CD4-positive, alpha-beta T cell treated with Interleukin-17A for 4 hours (primary cell): ENCODE measurements at regions not wholly inside any gene's neighbourhood (a gene's known extent, or its start where the extent isn't known, plus 50 kb on each side); places are given as distances from the start of the nearest gene placed in this dataset.
"Not testable (repeated sequence)": the region's sequence is repeated elsewhere in the genome, so short reads cannot be mapped to it uniquely, and the experiment has no call there.

Experiments
- DNase-seq: peaks from one replicate; pipeline ENCODE4 v3.0.0-alpha.2; 2020; ENCODE audit warnings: mixed read lengths

DNA sequence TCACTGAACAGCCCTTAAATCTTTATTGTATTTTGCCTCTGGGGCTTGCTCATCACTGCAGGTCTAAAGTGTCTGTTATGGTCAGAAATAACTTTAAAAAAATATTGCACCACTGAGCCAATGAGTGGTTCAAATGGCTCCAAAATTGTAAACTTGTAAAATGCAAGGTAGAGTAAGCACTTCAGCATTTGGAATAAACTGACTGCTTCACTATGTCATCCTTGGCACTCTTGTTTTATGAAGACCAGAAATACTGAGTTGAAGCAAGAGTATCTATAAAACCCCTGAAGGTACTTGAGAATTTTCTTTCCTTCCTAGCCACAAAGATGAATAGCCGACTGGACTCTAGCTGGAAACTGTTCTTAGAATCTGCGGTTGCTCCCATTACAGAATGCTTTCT lies 390.3 kb upstream of the DPH6 start:
- no peak for DNase-seq

DNA sequence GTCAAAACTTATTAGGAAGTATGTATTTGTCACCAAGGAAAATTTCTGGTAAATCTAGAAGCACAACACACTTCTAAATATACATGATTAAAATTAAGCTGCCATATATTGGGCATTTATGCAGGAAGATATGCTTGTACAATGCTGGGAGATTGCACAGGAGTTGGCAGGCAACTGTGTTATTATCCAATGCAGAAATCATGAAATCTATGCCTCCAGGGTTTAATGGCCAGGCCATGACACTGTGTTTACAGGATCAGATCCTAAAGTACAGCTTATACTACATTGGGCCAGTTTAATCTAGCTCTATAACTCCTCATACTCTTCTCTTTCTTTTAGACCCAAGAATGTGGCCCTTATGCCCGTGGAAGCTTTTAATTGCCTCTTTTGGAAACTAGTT lies 391.4 kb upstream of the DPH6 start:
- DNase-seq = no peak

DNA sequence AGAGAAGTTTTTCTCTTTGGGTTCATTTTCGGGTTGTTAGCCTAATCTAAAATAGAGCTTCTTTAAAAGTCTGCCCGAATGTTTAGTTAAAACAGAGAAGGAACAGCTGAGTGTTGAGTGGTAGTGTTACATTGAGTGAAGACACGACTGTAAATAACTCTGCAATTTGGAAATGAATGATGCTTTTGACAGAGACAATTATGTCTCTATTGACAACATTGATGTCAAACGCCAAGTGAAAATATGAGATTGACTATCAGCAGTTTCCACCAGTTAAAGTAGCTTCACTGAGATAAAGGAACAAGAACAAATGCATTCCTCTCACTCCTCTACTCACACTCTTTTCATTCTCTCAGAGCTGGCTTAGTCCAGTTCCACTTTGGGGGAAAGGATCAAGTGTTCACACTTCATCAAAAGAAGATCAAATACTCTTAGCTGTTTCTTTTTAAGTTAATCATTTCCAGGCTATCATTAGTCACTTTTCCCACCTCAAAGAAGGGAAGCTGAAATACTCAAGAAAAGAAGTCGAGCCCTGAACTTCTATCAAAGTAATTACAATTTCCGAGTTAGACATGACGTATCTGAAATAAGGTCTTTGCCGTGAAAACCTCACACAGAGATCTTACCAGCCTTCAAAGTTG lies 399.1 kb upstream of the DPH6 start:
- no peak for DNase-seq

DNA sequence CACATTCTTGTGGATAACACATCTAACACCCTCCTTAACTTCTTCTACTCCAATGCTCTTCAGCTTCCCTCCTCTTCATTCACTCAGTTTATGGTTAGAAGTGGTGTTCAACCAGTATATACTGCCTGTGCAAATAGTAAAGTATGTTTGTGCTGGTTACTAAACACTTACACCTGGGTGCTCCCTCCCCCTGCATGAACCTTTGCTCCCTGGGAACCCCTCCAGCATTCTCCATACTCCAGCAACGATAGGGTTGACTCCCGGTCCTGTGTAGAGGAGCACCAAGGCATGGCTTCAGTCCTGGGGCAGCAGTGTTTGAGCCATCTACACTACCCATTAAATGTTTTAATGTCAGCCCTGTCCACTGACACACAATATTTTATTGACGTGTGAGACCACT lies 407.5 kb upstream of the DPH6 start:
- no peak for DNase-seq

DNA sequence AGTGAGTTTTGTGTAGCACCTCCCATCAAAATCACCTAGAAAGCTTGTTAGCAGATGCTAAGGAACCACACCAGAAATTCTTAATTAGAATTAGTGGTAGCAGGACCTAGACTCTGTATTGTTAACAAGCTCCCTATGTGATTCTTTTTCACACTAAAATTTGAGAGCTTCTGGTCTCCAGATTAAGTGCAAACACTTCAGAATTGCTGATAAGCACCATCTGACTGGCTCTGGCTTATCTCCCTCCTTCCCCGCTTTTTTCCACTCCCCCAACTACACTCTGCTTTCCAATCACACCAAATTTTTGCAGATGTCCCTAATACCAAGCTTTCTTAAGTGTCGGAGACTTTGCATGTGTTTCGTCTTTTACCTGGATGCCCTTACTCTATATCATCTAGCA lies 410.1 kb upstream of the DPH6 start:
- DNase-seq = no peak

DNA sequence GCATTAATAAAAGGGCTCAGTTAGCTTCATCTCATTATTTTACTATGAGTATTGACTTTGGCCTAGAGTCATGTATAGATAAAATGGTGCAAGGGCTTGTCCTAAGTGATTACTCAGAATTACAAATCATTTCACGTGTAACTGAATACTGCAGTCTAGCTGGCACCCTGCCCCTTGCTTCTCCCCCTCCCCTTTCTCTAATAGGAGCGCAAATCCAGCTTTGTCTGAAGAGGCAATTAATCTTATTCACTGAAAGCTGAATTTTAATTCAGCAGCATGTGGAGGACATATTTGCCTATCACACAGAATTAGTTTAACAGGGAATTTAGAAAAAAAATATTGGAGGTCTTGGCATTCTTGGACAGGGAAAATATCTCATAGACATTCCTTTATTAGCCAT lies 412.1 kb upstream of the DPH6 start:
- no peak for DNase-seq

DNA sequence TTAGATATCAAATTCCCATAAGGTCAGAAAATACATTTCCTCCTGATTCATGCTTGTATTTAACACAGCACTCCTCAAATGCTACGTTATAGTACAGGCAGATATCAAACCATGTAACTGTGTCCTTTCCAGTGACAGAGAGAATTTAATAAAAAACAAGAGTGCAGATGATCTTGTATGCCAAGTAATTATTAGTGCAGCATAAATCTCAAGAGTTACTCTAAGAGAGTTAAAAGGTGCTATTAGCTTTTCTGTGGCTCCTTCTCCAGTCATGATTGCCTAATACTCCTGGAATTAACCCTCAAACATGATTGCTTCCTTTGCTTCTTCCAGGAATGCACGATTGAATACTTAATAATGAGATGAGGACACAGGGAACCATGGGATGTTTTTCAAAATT lies 413.0 kb upstream of the DPH6 start:
- no peak for DNase-seq

DNA sequence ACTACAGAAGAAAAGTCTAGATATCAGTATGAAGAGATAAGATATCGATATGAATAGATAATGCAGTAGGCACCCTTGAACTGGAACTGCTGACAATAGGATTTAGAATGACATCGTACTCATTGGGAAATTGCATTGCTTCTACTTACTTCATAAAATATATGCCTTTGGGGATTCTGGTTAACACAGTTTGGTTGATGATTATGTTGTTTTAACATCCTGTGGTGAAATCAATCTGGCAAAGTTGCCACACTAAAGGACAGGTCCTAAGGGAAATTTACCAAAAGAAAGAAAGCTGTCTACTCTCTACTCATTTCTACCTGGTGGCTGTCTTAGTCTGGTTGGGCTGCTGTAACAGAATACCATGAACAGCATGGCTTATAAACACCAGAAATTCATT lies 417.4 kb upstream of the DPH6 start:
- no peak for DNase-seq

DNA sequence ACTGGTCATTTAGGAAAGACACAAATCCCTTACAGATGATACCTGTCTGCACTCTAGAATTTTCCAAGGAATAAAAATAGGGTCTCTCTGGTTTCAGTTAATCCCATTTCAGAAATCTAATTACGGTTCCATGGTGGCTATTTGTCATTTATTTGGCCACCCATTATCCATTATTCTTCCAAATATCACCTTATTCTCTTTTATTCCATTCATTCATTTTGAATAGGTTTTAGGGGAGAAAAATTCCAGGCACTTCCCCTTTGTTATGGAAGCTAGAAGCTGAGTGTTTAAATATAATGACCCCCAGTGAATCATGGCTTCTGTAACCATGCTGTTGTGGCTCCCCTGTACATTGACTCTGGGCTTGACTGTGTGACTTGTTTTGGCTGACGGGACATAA lies 420.8 kb upstream of the DPH6 start:
- DNase-seq = no peak

DNA sequence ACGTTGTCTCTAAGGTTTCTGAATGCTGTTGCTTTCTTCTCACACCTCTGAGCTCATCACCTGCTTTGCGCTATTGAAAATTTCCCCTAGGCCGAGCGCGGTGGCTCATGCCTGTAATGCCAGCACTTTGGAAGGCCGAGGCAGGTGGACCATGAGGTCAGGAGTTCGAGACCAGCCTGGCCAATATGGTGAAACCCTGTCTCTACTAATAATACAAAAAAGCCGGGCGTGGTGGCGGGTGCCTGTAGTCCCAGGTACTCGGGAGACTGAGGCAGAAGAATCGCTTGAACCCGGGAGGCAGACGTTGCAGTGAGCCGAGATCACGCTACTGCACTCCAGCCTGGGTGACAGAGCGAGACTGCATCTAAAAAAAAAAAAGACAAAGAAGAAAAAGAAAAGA lies 422.0 kb upstream of the DPH6 start:
- not testable (repeated sequence) for DNase-seq

DNA sequence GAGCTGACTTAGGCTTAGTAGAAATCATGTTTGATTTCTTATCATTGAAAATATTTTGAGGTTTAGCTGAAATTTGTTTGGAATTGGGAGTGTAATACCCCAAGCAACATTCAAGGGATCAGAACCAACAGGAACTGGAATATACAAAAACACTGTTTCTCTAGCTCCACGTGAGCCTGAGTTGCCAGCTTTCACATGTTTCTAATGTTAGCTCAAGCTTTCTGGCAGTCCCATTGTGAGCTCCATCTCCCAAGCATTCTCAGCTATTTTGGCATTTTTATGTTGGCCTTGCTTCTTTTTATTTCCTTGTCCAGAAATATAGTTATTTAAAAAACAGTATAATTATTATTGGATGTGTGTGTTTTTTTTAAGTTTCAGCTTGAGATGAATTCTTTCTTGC lies 427.1 kb upstream of the DPH6 start:
- no peak for DNase-seq

DNA sequence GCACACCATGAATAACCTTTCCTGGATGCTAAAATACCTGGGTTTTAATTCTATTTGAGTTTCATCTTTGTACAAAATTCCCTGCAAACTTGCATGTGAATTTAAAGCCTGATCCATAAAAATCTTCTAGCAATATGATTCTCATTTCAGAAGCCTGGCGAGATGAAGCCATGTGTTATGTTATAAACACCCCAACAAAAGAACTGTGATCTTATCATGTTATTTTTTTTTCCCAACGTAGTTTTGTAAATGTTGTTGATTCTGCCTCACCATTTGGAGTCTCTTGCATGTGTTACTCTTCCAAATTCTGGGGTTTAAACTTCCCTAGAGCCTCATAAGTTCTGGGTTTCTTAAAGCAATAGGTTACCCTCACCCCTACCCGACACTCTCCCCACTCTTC lies 428.1 kb upstream of the DPH6 start:
- no peak for DNase-seq

DNA sequence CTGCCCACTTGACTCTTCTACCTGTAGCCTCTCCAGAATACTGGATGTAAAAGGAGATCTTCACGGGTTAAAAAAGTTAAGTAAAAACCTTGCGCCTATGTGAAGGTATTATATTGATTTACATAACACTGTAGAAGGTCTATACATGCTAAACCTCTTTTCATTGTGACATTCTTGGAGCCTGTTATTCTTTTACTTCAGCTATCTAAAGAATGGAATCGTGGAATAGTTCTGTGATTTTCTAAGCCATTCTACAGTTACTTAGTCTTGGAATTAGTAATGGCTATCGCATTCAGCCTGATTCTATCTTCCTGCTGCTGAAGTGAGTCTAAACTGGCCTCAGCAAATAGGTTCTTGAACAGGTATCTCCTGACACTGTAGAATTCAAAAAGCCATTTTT lies 430.0 kb upstream of the DPH6 start:
- no peak for DNase-seq

DNA sequence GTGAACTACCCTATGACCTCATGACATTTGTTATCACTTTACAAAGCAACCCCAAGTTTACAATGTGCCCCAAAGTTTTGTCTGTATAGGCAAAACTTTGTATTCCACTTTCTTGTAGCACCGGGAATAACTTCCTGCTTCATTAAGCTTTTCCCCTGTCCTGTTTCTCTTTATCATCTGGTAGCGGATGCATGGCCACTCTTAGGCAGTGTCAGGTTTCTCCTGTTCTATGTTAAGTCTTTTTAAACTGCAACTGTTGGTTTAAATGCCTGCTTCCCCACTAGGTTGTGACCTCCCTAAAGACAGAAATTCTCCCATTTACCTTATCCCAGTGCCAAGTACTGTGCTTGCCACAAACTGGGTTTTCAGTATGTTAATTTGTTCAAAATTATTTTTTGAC lies 433.6 kb upstream of the DPH6 start:
- no peak for DNase-seq

DNA sequence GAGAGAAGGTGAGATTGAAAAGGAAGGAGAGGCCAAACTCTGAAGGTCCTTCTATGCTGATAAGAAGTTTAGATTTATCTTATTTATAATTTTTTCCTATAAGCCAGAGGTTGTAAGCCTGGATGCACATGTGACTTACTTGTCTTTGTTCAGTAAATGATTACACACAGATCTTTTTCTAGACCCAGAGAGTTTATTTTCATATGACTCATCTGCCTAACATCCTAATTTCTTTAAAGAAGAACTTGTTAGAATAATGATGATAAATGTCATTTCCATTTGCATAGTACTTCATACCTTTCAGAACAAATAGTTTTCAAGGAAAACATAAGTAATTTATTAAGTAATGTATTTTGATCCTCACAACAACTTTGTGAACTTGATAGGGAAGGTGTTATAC lies 434.8 kb upstream of the DPH6 start:
- no peak for DNase-seq

DNA sequence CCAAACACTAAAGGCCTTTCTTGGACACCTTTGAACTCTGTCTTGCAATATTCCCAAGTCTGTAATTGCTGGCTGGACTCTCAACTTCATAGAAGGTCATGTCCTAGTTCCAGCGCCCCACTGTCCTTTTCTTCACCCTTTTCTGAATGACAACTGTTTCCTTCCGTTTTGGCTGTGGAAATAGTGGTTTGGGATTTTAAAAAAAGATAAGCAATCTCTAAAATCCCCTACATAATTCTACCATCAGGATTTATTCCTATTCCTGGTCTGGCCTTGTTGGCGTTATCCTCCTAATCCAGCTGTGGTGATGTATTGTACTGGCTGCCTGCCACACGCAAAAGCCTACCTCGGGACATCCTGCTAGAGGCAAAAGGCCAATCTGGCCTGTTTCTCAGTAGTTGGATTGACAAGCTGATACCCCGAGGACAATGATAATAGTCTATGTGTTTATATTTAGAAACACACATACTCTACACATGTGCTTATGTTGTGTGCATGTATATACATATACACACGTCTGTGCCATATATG lies 440.3 kb upstream of the DPH6 start:
- no peak for DNase-seq

DNA sequence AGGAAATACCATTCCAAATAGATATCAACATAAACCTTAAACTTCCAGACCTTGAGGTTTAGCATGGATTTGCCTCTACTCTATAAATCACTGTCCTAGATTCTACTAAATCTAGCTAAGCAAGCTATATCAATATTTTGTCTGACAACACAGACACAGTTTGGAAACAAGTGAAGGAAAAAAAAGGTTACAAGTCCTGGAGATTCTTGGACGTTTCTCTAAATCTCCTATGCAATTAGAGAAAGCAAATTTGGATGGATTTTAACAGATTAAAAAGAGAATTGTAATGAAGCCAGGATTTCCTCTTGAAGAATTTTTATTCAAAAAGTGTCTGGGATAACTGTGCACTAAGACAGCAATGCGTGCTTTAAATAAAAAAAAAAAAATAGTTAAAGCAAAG lies 441.1 kb upstream of the DPH6 start:
- no peak for DNase-seq

DNA sequence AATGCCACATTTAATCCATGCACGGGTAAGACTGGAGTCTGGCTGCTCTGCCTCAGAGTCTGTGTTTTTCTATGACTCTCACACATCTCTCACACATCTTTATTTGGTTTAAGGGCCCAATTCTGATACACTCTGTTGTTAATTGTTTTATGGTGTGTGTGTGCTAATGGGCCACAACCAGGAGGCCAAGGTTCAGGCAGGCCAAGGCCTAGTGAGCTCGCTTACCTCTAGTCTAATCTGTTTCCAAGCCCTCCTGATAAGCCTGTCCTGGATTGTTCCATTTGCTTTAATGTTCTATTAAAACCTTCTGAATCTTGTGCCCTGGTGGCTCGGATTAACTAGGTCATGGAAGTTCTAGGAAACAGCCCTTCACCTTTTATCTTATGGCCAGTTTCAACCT lies 445.4 kb upstream of the DPH6 start:
- DNase-seq = no peak

DNA sequence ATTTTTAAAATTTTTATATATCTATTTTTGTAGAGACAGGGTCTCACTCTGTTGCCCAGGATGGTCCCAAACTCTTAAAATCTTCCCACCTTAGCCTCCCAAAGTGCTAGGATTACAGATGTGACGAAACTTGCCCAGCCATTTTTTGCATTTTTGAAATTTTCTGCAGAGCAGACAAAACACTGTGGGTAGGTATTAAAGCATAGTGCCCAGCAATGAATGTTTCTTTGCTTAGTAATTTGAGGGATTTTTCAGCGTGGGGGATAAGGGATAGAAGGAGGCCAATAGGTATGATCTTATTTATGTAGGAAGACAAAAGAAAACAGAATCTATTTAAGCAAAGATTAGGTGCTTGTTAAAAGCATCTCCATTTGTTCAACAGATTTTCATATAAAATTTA lies 446.8 kb upstream of the DPH6 start:
- no peak for DNase-seq

DNA sequence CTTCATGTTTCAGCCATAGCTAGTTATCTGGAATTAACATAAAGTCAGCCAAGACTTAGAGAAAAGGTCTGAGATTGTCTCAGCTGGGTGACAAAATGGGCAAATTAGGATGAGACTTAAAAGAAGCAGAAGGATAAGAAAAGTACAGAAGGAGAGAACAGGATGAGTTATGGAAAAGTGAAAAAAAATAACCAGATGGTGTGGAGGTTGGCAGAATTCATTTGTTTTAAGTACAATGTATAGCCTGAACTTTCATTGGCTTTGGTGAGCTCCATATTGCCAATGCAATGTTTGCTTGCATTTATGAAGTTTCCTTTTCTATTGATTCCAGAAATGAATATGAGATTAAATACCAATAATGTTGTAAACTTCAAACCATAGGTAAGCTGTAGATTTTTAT lies 447.2 kb upstream of the DPH6 start:
- no peak for DNase-seq

DNA sequence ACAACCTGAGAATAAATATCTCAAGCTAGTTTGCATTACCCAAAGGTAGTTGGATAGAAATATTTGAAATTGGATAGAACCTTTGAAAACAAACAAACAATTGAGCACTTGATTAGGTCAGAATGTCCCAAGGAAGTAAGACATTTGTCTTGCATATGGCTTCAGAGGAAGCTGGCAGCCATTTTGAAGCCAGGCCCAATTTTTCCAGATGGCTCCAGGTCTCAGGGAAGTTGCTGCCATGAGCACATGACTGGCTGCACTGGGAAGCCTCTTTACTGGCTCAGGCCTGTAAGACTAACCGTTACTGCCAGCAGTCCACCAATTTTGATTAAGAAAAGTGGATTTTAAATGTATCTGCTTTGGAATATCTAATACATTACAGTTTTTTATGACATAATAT lies 448.9 kb upstream of the DPH6 start:
- DNase-seq = no peak

DNA sequence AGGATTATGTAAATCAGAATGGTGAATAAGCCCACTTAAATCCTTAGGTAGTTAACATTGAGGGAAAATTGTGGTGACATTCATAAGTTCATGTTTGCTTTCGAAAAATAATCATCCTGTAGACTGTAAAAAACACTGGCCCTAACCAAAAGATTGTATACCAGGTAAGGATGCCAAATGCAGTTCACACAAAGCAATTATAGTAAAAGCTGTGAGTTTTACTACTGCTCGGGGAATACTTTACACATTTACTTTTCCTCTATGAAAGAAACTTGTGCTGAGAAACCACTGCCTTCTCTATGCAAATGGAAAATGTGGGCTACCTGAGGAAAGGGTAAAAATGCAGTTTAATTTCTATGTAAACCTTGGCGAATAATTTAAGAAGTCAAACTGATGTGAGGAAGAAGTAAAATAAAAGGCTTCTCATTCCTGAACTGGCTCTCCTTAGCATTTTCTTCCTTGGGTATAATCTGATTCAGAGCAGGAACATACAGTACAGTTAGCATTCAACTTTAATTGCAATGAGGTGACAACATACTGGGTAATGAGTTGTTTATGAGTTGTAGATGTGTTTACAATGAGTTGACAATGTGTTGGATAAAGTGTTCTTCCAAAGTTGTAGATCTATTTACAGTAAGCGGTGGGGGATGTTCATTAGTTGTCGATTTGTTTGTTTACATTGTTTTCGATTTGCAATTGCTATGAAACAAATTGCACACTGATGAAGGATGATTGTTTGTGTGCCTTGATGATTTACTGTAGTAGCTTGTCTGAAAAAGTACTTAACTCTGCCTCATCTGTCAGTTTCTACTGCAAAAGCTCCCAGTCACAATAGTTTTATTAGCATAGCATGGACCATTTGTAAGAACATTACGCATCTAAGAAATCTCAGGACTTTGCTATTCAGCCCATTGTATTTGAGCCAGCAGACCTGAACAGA lies 453.0 kb upstream of the DPH6 start:
- DNase-seq = no peak

DNA sequence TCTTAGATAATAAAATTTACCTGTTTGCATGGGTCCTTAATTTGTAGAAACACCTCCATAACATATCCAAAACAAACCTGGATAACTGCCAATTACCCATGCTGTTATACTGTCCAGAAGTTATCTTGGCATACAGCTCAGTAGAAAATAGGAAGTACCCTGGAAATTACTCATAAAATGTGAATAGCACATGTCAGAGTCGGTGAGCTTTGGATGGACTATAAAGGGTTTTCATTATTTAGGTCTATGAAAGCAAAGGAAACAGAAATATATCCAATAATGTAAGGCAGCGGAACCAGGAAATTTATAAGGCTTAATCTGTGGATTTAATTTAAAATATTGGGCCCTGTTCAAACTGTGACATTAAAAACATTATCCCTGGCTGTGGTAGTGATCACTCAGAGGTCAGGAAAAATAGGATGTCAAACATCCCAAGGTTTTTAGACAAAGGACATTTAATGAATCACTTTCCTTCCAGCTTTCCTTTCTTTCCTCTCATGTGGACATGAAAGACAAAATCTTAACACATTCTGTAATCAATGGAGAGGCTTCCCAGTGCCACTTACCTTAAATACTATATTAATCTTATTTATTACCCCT lies 459.0 kb upstream of the DPH6 start:
- no peak for DNase-seq

DNA sequence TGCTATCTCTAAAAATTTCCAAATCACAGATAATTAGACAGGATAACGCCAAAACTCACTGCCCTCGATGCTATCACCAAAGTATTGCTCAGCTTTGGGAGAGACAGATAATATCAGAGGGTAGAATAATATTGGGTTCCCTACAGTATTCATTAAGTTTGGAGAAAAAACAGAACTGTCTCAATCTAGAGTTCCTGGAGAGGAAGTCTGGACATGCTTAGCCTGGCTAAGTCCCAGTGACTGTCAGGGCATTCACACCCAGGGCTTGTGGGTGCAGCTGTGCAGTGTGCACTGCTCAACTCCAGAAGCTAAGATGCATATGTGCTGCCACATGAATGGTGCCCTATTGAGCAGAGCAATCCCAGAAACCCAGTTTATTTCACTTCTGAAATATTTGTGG lies 459.6 kb upstream of the DPH6 start:
- DNase-seq = no peak
